Heart right ventricle (tissue), 16 donors: ENCODE measurements at regions not wholly inside any gene's neighbourhood (a gene's known extent, or its start where the extent isn't known, plus 50 kb on each side); places are given as distances from the start of the nearest gene placed in this dataset.

Source experiments
- ATAC-seq, 8 donors: fragments of 200-7000 bp; cut with Tn5 transposase; one replicate each; pipeline ENCODE4 v1.9.1; 2020; ENCODE audit warnings: mild to moderate bottlenecking in 8 of 8, moderate library complexity in 8 of 8, moderate number of reproducible peaks in 1 of 8
- DNase-seq, 2 donors: peaks; one replicate each; pipeline ENCODE4 v3.0.0-alpha.2; 2020
- H3K27ac ChIP-seq, 10 donors: fragments of 200-600 bp; sonication (generic) in 2 of 10; one replicate each; pipeline versions ENCODE4 v1.5.0 to v1.8.0; 2020 to 2022; ENCODE audit warnings: mild to moderate bottlenecking in 3 of 10
- H3K27me3 ChIP-seq, 7 donors: fragments of 200-600 bp; one replicate each; pipeline ENCODE4 v1.8.0; 2021 to 2022; ENCODE audit warnings: mild to moderate bottlenecking in 2 of 7
- H3K36me3 ChIP-seq, 9 donors: fragments of 200-600 bp; sonication (generic) in 1 of 9; one replicate each; pipeline versions ENCODE4 v1.5.0 to v1.8.0; 2020 to 2022; ENCODE audit warnings: mild to moderate bottlenecking in 2 of 9
- H3K4me1 ChIP-seq, 9 donors: fragments of 200-600 bp; sonication (generic) in 1 of 9; one replicate each; pipeline versions ENCODE4 v1.5.0 to v1.8.0; 2020 to 2022; ENCODE audit warnings: mild to moderate bottlenecking in 4 of 9
- H3K4me3 ChIP-seq, 10 donors: fragments of 200-600 bp; sonication (generic) in 2 of 10; one replicate each; pipeline versions ENCODE4 v1.5.0 to v1.8.0; 2020 to 2022; ENCODE audit warnings: mild to moderate bottlenecking in 7 of 10, moderate library complexity in 2 of 10
- H3K9me3 ChIP-seq, 11 donors: fragments of 200-600 bp in 10 of 11; sonication (generic) in 2 of 11; one replicate each; pipeline versions ENCODE4 v1.5.0 to v1.8.0; 2013 to 2022; ENCODE audit warnings: mild to moderate bottlenecking in 2 of 11, control low read depth in 1 of 11, moderate library complexity in 1 of 11
- CTCF ChIP-seq, 9 donors: fragments of 200-600 bp; sonication (generic) in 2 of 9; IDR thresholded peaks; one replicate each; pipeline versions ENCODE4 v1.5.0 to v1.8.0; 2021 to 2022; ENCODE audit warnings: antibody characterized with exemption in 9 of 9, mild to moderate bottlenecking in 5 of 9, moderate library complexity in 1 of 9
- WGBS, 2 donors: extraction: QIAGEN DNeasy Blood & Tissue Kit; methylation state at CpG; one replicate each; pipeline ENCODE4 v1.1.7; 2013; ENCODE audit warnings: inconsistent platforms in 1 of 2; 5-methylcytosine and 5-hydroxymethylcytosine counted together
- intact Hi-C, 10 donors: fragments of 100-400 bp; cut with DNase I; formaldehyde crosslinking; loops; one replicate each; pipeline versions ENCODE4 v1.11.1 to v1.14.2; 2022
- donor health status: Arrhythmogenic right ventricular cardiomyopathy.
- donor health status: ischemic (EF 13 %, LVEDD 7.1; RV severe dilation, severe dysfunction).
- donor health status: healthy with polysubstance abuse.
- donor health status: DM: no; HTN: yes; CAD: no.
- donor health status: DM: no; HTN: no; CAD: no.
- donor health status: ischemic (EF 25% LVEDD 6.9; RV normal size, moderate dysfunction).
- donor health status: ischemic (EF 25% LVEDD 5.7; RV mildly dilated, moderate dysfunction).
- donor health status: healthy.
- donor health status: DM: yes; HTN: yes; CAD: no.
- donor health status: Ischemic cardiomyopathy.
- donor health status: ischemic (EF 35%, LVEDD 5.7; RV mildly dilated, moderate dysfunction).
- donor health status: nonischemic (EF 11% LVEDD 7.7; RV severe dilation, severe dysfunction).
- donor health status: DM: yes; HTN: yes; CAD: no.
- donor health status: PGD.
- donor health status: ischemic (EF 29% LVEDD 5.4; RV normal size, mild dysfunction).
- donor health status: nonischemic (EF 23%, LVEDD 6.1; RV moderate dilation, normal function).

GRCh38 chr7:1323178-1324027 is 90.7 kb downstream of the UNCX start:
- no peaks in the 10 kb centered on the region for H3K36me3 ChIP-seq
- peaks cover 7 to 65% (median 61%) of the 10 kb centered on the region in 7 donors for H3K27me3 ChIP-seq
- no peak overlapping the region for H3K27ac ChIP-seq
- ATAC-seq (no peak), DNase-seq (no peak)
- no peak overlapping the region for H3K4me3 ChIP-seq
- no peak for TF ChIP-seq CTCF (IDR thresholded peaks at IDR 0.05)
- H3K9me3 ChIP-seq: no peaks in the 10 kb centered on the region
- 55 to 62% methylated on average over 56 to 63 of the region's 63 CpGs for WGBS, 2 donors
- no peaks in the 10 kb centered on the region for H3K4me1 ChIP-seq
- intact Hi-C loops: no loop called here

- no peak for TF ChIP-seq CTCF (IDR thresholded peaks at IDR 0.05)
- no peak overlapping the region for H3K27ac ChIP-seq
- H3K27me3 ChIP-seq: peaks cover 7 to 62% (median 61%) of the 10 kb centered on the region in 7 donors
- H3K9me3 ChIP-seq: no peaks in the 10 kb centered on the region
- no peak for DNase-seq
- ATAC-seq: no peak
- H3K4me1 ChIP-seq: no peaks in the 10 kb centered on the region
- H3K36me3 ChIP-seq: no peaks in the 10 kb centered on the region
- intact Hi-C loops: no loop called here
- no peak overlapping the region for H3K4me3 ChIP-seq
- WGBS, 2 donors: 75 to 76% methylated on average over 30 of the region's 30 CpGs
Observed at GRCh38 chr7:1324028-1324900, 91.6 kb downstream of the UNCX start.

- no peak overlapping the region for H3K4me3 ChIP-seq
- intact Hi-C loops: no loop called here
- no peak overlapping the region for H3K27ac ChIP-seq
- H3K9me3 ChIP-seq: no peaks in the 10 kb centered on the region
- H3K36me3 ChIP-seq: no peaks in the 10 kb centered on the region
- no peak for TF ChIP-seq CTCF (IDR thresholded peaks at IDR 0.05)
- no peaks in the 10 kb centered on the region for H3K4me1 ChIP-seq
- WGBS, 2 donors: 72 to 76% methylated on average over 17 of the region's 17 CpGs
- no peak for ATAC-seq
- peaks cover 7 to 71% (median 61%) of the 10 kb centered on the region in 7 donors for H3K27me3 ChIP-seq
- no peak for DNase-seq
Observed at GRCh38 chr7:1325246-1325645, 92.6 kb downstream of the UNCX start.

GRCh38 chr7:1325646-1326510 is 93.2 kb downstream of the UNCX start:
- intact Hi-C loops: no loop called here
- H3K27me3 ChIP-seq: peaks cover 5 to 73% (median 55%) of the 10 kb centered on the region in 7 donors
- no peaks in the 10 kb centered on the region for H3K4me1 ChIP-seq
- TF ChIP-seq CTCF (IDR thresholded peaks at IDR 0.05): no peak
- no peak overlapping the region for H3K4me3 ChIP-seq
- ATAC-seq: no peak
- H3K36me3 ChIP-seq: no peaks in the 10 kb centered on the region
- WGBS, 2 donors: 70 to 72% methylated on average over 33 of the region's 33 CpGs
- no peaks in the 10 kb centered on the region for H3K9me3 ChIP-seq
- no peak for DNase-seq
- H3K27ac ChIP-seq: no peak overlapping the region
